HG03575 (cell line): ENCODE measurements at regions not wholly inside any gene's neighbourhood (a gene's known extent, or its start where the extent isn't known, plus 50 kb on each side); places are given as distances from the start of the nearest gene placed in this dataset.

ENCODE experiments used
- ATAC-seq: cut with Tn5 transposase; IDR thresholded peaks from one replicate; pipeline ENCODE4 v1.9.1; 2021; ENCODE audit not compliant: unreplicated experiment, insufficient number of reproducible peaks, low FRiP score; ENCODE audit errors: extremely low read depth

DNA sequence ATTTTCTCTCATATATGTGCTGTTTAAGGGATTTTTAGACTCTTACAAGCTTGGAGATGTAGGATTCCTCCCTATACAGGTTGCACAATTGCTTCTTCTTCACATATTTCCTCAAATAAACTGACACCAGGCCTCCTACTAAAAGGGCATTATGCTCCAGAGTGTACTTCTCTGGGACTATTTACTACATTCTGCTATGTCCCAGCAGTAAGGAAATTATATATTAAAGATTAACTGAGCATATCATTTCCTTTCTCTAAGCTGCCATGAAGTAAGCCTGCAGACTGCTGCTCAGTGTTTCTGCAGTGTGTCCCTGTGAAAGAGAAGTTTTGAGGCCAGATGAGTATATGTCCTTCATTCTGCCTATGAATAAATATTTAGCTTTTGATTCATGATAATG, 356.9 kb upstream of the NUDT12 start:
- no peak for ATAC-seq

DNA sequence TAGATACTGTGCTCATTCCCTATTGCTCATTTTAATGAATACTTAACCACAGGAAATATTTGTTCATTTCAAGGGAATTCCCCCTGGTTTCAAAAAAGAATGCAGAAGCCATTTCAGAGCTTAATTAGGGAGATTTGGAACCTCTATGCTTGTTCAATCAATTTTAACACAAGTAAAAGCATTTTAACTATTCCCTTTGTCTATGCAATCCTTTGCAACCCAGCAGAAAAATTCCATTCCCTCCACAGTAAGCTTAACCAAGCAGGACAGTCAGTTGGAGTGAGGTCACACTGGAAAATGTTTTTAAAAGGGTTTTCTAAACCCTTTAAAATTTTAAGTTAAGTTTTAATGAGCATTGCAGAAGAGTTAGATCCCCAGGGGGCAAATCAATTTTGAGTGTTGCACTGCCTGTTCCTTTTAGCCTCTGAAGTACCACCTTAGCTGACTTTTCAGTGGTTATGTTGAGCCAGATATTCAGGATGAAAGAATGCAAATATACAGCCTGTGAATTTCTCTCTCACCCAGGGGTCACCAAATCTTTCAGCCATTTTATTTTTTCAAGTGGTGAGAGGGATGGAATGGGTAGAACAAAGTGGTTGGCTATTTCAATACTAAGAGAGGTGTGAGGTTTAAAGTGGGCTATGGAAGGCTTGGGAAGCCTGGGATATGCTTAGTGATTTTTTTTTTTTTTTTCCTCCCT, 356.2 kb upstream of the NUDT12 start:
- ATAC-seq: no peak

DNA sequence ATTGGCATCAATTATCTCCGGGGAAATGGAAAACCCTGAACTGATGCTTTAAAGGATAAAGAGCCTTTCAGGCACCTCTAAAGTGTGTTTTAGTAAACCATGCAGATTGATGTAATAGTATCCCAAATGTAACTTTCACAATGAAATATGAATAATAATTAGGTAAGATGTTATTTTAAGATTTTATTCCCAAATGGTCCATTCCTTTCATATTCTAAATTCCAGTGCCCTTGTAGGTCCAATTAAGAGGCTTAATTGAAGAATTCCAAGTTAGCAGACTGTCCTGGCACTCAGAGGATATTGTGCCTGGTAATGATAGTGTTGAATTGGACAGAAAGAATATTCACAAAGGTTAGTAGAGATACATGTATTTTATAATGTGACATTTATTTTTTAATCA, 352.5 kb upstream of the NUDT12 start:
- no peak for ATAC-seq

DNA sequence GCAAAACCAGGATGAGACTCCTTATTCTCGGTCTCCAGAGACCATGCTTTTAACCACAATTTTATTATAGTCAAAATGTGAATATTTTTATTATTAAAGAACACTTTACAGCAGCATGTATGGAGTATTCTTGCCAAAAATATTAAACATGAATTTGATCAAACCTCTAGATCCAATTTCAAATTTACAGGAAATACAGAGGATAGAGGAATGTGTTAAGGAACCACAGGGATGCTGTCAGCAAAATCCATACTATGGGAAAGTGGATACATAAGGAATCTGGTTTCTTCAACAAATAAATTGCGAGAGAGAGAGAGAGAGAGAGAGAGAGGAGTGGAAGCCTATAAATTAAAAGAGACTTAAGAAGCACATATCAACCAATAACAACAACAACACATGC, 348.2 kb upstream of the NUDT12 start:
- ATAC-seq: no peak

DNA sequence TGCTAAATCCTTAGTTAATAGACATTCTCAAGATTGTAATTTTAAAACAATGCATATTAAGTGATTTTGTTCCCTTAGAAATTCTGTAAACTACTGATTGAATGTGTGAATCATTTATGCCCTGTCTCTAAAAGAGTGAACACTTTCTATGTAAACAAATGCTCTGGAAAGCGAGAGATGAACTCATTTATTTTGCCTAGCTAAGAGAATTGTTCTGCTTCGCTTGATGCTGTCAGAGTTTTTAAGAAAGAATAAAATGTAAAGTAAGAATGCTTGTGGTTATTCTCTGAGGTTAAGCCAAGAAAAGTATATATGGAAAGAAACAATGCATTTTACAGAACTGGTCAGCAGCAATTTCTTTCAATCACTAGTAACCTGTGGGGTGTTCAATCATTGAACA, 347.4 kb upstream of the NUDT12 start:
- ATAC-seq: no peak

DNA sequence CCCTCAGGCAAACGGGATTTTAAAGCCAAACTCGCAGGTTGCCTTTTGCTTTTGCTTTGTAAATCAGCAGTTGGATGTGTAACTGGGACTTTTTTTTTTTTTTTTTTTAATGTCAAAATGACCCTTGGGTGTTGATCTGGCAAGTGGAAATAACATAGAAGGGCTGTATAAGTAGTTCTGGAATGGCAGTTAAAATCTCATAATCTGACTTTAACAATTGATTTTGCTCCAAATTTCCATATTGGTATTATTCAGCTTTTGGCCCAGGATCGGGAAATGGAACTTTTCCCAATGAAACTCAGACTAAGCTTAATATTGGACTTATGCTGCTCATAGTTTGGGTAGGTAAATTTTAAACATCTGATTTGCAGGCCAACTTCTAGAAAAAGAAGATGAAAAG, 346.8 kb upstream of the NUDT12 start:
- no peak for ATAC-seq

DNA sequence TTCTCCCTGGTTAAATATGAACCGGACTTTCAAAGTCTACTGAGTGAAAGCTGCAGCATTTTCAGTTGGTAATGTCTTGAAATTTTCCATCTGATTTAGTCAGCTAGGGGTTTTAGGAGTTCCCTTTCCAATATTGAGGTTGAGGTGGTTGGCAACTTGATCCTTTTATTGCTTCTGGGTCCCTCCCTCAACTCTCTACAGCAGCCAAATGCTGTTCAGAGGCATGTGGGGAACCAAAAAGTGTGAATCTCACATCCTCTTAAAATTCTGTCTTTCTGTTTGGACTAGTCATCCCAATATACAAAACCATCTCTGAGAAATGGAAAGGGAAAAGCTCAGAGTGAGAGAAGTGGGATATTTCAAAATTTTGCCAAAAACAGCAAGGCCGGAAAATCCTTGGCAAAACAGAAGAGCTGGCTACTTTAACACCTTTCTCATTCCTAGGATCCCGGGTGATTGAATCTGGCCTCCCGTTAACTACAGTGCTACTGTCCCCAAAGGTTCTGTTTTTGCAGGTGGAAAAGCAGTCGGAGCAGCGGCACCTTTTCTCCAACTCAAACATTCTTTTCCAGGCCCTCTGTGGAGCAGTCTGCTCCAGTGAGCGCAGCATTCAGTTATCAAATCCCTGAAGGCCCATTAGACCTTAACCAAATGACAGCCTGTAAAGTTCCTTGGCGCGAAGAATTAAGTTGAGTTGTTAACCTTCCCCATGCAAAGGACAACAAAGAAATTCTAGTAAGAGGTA, 345.9 kb upstream of the NUDT12 start:
- ATAC-seq: no peak

DNA sequence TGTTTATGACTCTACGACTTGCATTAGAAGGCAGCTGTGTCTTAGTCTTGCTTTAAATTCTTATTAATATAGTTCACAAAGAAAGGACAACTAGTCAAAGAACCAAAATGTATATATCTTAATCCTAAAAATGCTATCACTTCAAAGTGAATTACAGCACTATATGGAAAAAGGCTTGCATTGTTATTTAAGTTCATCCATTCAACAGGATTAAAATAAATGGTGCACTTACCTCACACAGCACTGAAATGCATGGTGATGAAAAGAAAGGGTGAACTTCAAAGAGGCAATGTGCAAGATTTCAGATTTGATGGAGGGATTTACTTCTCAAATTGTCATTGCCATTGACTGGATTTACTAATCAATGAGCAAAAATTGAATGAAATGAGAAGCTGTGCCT, 344.4 kb upstream of the NUDT12 start:
- no peak for ATAC-seq

DNA sequence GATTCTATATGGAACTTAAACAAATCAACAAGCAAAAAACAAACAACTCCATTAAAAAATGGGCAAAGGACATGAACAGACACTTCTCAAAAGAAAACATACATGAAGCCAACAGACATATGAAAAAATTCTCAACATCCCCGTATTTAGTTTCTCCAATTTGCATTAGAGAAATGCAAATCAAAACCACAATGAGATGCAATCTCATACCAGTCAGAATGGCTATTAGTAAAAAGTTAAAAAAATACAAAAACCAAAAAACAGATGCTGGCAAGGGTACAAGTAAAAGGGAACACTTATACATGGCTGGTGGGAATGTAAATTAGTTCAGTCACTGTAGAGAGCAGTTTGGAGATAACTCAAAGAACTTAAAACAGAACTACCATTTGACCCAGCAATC, 342.1 kb upstream of the NUDT12 start:
- no peak for ATAC-seq

DNA sequence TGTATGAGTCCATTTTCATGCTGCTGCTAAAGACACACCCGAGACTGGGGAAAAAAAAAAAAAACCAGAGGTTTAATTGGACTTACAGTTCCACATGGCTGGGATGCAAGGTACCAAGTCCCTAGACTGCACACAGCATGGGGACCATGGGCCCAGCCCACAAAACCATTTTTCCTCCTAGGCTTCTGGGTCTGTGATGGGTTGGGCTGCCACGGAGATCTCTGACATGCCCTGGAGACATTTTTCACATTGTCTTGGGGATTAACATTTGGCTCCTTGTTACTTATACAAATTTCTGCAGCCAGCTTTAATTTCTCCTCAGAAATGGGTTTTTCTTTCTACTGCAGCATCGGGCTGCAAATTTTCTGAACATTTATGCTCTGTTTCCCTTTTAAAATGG, 340.3 kb upstream of the NUDT12 start:
- ATAC-seq: no peak

DNA sequence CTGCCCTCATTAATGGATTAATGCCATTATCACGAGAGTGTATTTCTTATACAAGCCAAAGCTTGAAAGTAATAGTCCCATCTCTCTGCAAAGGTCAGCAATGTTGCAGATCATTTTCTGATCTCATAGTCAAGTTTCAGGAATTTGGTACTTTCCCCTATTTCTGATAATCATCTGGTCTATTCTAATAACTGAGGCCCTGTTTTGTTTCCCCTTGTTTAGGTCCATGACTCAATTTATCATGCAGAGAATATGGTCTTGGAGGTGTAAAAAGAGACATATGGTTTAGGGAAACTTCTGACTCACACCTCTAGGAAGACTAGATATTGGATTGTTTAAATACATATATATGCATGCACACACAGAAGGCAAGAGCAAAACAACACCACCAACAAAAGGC, 339.3 kb upstream of the NUDT12 start:
- ATAC-seq: no peak

DNA sequence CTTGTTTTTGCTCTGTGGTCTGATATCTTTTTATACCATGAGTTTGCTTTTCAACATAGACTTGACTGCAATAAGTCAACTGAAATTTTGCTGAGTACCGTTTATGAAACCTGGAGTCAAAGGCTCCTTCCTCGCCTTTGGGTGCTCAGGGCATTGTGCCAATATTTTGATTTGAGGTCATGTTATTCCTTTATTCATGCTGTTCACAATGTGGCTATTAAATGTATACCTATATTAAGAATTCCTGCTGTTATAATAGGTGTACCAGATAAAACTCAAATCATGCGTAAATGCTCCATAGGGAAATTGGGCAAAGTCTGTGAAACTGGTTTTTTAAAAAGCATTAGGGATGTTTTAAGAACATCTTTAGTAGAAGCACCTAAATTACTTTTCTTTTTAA, 334.0 kb upstream of the NUDT12 start:
- ATAC-seq: no peak

DNA sequence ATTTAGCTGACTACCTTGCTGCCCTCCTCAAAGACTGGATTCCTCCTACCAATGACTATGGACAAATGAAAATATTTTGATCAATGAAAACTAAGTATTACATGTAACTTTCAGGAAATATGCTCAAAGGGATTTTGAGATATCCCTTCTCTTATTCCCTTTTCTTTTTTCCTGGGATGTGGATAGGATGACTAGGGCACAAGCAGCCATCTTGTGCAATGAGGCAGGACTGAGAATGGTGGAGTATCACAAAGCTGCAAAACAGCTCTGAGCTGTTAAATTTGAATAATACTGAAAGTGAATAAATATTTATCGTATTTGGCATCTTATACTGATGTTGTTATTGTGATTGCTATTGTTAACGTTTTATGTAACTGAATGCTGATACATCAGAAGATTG, 333.1 kb upstream of the NUDT12 start:
- no peak for ATAC-seq

DNA sequence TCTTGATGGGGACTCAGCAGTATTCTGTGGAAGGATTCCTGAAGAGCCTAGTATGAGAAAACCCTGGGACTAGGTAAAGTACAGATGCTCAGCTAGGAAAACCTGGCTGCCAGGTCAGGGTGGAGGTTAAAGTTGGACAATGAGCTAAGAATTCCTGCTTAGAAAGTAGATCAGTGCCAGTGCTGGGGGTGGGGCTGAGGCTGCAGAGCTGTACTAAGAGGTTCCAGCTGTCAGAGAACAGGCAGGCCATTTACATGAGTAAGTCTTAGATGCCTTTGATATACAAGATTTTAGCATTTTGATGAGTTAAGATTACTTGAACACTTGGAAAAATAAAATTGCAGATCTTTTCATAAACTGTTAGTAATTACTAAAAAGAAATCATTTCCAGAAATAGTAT, 332.3 kb upstream of the NUDT12 start:
- no peak for ATAC-seq

DNA sequence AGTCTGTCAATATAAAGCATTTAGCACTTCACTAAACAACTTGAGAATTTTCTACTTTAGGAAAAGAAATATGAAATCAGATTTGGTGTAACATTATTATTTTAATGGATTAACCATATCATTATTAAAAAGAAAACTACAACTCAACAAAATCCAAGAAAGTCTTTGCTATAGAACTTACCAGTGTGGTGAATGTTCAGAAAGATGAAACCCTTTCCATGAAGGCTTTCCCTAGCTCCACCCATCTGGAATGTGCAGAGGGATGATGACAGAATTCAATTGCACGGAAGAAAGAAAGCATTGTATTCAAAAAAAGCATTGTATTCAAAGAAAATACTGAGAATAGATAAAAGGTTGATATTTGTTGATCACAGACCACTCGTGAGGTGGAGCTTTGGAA, 328.6 kb upstream of the NUDT12 start:
- ATAC-seq: no peak

DNA sequence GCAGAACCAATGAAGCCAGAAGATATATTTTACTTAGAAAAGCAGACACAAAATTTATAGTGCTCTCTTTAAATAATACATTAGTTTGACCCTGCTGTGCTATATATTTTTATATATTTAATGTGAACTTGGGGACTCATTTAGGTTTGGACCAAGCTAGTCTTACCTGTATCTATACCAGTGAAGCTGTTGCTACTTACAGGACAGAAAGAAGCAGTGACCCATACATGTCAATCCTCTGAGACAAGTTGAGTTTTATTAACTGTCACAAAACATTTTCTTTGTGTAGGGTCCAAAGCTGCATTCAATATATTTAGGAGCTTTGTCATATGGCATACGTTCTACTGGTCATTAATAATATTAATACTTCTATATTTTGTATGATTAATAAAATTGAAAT, 327.7 kb upstream of the NUDT12 start:
- ATAC-seq: no peak

DNA sequence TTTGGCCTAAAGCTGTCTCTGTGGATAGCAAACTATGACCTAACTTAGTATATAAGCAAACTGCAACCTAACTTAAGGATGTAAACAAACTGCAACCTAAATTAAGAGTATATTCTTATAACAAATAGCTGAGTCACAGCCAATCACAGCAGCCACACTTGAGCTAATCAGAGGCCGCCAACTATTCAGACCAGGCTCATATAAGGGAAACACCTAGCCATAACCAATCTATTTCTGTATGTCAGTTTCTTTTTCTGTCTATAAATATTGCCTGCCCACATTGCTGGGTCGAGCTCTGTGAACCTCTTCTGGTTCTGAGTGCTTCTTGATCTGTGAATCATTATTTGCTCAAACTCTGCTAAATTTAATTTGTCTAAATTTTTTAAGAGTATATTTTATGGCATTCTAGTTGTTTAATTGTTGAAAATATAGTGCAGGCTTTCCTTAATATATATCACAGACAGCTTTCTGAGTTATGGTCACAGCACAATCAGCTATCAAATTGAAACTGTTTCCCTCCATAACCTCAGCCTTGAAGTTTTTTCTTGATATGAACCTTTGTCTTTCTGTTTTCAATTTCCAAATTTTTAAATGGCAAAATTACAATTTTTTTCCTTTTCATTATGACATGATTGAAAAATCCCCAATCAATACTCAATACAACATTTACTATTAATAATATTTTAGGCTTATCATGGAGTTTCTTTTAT, 327.1 kb upstream of the NUDT12 start:
- peak; percentile 76 for ATAC-seq

DNA sequence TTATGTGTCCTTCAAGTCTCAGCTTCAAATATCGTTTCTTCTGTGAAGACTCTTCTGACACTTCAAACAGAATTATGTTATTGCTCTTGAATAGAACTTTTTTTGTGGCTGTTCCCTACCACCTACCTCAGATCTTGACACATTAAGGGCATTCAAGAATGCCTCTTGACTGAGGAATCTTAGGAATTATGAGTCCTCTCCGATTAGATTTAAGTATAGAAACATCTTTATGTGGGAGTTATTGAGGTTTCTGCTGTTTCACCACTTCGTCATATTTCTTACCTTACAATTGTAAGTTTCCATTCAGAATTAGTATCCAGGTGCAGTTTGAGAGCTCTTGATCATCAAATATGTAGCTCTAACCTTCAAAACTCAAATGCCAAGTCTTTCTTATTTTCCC, 324.2 kb upstream of the NUDT12 start:
- ATAC-seq: no peak

DNA sequence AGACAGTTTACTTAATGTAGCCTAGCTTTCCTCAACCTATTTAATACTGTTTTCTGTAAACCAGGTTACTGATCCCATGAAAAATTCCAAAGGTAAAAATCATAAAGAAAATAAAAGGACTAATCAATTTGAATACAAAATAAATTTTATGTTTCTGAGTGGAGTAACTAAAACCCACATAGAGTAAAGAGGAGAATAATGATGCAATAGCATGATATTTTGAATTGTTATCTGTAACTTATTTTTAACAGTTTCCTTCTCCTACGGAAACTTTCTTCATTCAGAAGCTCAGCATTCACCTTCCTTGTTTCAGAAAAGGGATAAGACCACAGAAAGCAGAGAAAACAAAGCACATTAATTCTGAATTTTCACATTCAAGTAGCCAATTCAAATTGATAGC, 320.6 kb upstream of the NUDT12 start:
- no peak for ATAC-seq

DNA sequence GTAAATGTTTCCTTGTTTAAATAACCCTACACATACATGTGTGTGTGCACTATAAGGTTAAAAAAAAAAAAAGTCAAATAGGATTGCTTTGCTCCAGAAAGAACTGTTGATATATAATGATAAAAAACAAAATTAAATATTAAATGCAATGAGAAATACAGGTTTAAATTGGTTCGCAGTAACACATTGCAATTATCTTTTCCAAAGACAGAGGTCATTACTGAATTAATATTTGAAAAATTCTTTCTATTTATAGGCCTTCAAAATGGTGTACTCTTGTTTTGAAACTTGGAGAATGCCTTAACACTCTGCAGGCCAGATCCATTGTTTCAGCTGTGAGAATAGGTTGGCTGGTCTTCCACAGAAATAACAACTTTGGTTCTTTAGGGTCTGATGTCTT, 319.0 kb upstream of the NUDT12 start:
- ATAC-seq: no peak
